Sigmoid colon (tissue), 6 donors: ENCODE measurements at regions not wholly inside any gene's neighbourhood (a gene's known extent, or its start where the extent isn't known, plus 50 kb on each side); places are given as distances from the start of the nearest gene placed in this dataset.

Experiments used
- DNase-seq: peaks from one replicate; pipeline ENCODE4 v3.0.0-alpha.2; 2019
- H3K27ac ChIP-seq, 4 donors: fragments of 200-600 bp; sonication (generic); one replicate each; pipeline ENCODE4 v1.5.1; 2016 to 2019; ENCODE audit warnings: mild to moderate bottlenecking in 1 of 4
- H3K27me3 ChIP-seq, 3 donors: fragments of 200-600 bp; sonication (generic); one replicate each; pipeline ENCODE4 v1.5.1; 2019; ENCODE audit warnings: mild to moderate bottlenecking in 1 of 3
- H3K36me3 ChIP-seq, 4 donors: fragments of 200-600 bp; sonication (generic); one replicate each; pipeline ENCODE4 v1.5.1; 2016 to 2019
- H3K4me1 ChIP-seq, 4 donors: fragments of 200-600 bp; sonication (generic); one replicate each; pipeline ENCODE4 v1.5.1; 2017 to 2019
- H3K4me3 ChIP-seq, 4 donors: fragments of 200-600 bp; sonication (generic); one replicate each; pipeline ENCODE4 v1.5.1; 2017 to 2019; ENCODE audit warnings: mild to moderate bottlenecking in 2 of 4, moderate library complexity in 1 of 4
- H3K9me3 ChIP-seq, 4 donors: fragments of 200-600 bp in 3 of 4; sonication (generic) in 3 of 4; one replicate each; pipeline versions ENCODE4 v1.5.1 to v1.6.1; 2013 to 2019
- EP300 ChIP-seq, 4 donors: sonication (generic); formaldehyde crosslinking; IDR thresholded peaks; one replicate each; pipeline ENCODE4 v1.6.1; 2017; ENCODE audit warnings: antibody characterized with exemption in 4 of 4
- POLR2A ChIP-seq, 2 donors: fragments of 450-650 bp; IDR thresholded peaks; one replicate each; pipeline ENCODE4 v1.6.1; 2016; ENCODE audit warnings: antibody characterized with exemption in 2 of 2, mild to moderate bottlenecking in 2 of 2, moderate library complexity in 2 of 2
- POLR2AphosphoS5 ChIP-seq, 4 donors: sonication (generic); formaldehyde crosslinking; IDR thresholded peaks; one replicate each; pipeline ENCODE4 v1.6.1; 2017; ENCODE audit warnings: antibody characterized with exemption in 4 of 4
- WGBS, 2 donors: extraction: QIAGEN DNeasy Blood & Tissue Kit; methylation state at CpG; one replicate each; pipeline ENCODE4 v1.1.7; 2013; 5-methylcytosine and 5-hydroxymethylcytosine counted together
- intact Hi-C: fragments of 100-400 bp; cut with DNase I; formaldehyde crosslinking; loops from one replicate; pipeline ENCODE4 v1.15.1; 2023
- TF ChIP-seq, protein P1 (sequence below), 4 experiments: fragments of 450-650 bp in 3 of 4; fragments of 200-600 bp in 1 of 4; IDR thresholded peaks; one replicate each; pipeline ENCODE4 v1.5.1; 2016 to 2019; ENCODE audit warnings: antibody characterized with exemption in 4 of 4, mild to moderate bottlenecking in 3 of 4, moderate library complexity in 2 of 4
- donor health status: healthy with polysubstance abuse.
- donor health status: healthy.

DNA sequence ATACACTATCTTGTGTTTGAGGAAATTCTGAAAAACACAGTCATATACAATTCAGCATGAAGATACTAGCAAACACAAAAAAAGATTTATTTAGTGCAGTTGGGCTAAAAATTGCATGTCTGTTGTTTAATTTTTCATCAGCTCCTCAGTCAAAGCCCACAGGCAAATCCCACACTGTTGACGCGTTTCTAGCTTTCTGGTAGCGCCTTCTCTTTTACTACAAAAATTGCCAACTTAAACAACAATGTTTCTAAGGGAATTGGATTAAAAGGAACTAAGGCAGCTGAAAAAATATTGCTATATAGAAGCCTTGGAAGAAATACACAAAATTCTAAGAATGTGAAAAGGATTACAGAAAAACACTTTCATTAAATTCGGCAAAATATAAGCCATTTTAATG lies 196.7 kb upstream of the P2RY1 start:
- no peak for TF ChIP-seq POLR2AphosphoS5 (IDR thresholded peaks at IDR 0.05)
- no peak for TF ChIP-seq POLR2A (IDR thresholded peaks at IDR 0.05)
- no peak for TF ChIP-seq EP300 (IDR thresholded peaks at IDR 0.05)
- TF ChIP-seq, protein P1, sequence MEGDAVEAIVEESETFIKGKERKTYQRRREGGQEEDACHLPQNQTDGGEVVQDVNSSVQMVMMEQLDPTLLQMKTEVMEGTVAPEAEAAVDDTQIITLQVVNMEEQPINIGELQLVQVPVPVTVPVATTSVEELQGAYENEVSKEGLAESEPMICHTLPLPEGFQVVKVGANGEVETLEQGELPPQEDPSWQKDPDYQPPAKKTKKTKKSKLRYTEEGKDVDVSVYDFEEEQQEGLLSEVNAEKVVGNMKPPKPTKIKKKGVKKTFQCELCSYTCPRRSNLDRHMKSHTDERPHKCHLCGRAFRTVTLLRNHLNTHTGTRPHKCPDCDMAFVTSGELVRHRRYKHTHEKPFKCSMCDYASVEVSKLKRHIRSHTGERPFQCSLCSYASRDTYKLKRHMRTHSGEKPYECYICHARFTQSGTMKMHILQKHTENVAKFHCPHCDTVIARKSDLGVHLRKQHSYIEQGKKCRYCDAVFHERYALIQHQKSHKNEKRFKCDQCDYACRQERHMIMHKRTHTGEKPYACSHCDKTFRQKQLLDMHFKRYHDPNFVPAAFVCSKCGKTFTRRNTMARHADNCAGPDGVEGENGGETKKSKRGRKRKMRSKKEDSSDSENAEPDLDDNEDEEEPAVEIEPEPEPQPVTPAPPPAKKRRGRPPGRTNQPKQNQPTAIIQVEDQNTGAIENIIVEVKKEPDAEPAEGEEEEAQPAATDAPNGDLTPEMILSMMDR (IDR thresholded peaks at IDR 0.05): no peak
- intact Hi-C loops: no loop called here
- Histone ChIP-seq H3K27me3 (no peaks in the 10 kb centered on the region), H3K4me3 (no peak overlapping the region), H3K36me3 (no peaks in the 10 kb centered on the region), H3K27ac (peak overlapping the region in 2 of 4 donors; percentile 30 to 51), H3K9me3 (no peaks in the 10 kb centered on the region), H3K4me1 (peaks cover 0 to 6% (median 0%) of the 10 kb centered on the region in 4 donors)
- 86 to 93% methylated on average over 4 of the region's 4 CpGs for WGBS, 2 donors
- DNase-seq: no peak

DNA sequence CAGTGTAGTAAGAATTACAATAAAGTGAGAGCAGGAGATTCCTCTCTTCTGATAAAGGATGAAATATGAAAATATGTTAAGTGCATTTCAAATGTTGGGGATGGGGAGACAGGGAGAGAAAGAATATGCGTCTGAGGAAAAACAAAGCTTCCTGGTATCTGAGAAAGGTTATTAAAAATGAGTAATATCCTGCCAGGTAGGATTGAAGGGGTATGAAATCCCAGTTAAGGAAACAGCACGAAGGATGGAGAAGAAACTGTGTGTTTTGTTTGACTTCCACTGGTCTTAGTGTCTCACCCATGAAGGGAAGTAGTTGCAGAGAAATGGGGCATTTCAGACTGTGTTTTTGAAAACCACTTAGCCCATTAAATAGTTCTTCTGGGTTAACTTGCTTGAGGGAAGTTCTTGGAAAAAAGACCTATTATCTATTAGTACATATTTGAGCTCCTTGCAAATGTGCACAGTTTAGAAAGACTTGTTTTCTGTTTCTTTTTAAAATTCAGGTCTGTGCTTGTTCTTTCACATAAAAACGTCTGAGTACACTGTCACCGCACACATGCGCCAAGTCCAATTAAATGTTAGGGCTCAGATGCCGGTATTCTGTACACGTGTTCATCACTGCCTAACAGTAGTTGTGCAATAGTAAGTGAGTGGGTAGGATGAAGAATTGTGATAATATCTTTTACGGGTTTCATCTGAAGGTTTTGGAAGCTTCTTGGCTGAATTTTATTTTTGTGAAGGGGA lies 196.1 kb upstream of the P2RY1 start:
- intact Hi-C loops: no loop called here
- no peak overlapping the region for H3K4me3 ChIP-seq
- H3K27me3 ChIP-seq: no peaks in the 10 kb centered on the region
- 20 to 61% methylated on average over 8 of the region's 8 CpGs for WGBS, 2 donors
- DNase-seq: peak; percentile 81
- no peaks in the 10 kb centered on the region for H3K36me3 ChIP-seq
- peak overlapping the region in 2 of 4 donors; percentile 30 to 51 for H3K27ac ChIP-seq
- H3K9me3 ChIP-seq: no peaks in the 10 kb centered on the region
- TF ChIP-seq POLR2AphosphoS5 (IDR thresholded peaks at IDR 0.05): peak; percentile 39 to 65 (median 56)
- TF ChIP-seq EP300 (IDR thresholded peaks at IDR 0.05): no peak
- H3K4me1 ChIP-seq: peaks cover 0 to 6% (median 0%) of the 10 kb centered on the region in 4 donors

DNA sequence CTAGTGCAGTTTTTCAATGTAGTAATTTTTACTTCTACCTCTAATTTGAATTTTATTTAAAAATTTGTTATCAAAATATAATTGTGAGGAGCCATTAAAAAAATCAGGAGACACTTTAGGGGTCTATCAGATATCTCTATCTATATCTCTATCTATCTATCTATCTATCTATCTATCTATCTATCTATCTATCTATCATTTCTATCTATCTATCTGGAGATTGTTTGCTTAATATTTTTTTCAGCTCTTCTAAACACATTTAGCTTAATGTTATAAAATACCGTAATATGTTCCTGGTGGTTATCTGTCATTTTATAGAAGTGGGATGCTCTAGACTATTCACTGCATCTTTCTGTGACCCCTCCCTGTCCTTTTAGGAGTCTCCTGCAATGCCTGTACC lies 193.7 kb upstream of the P2RY1 start:
- H3K36me3 ChIP-seq: no peaks in the 10 kb centered on the region
- no peak for DNase-seq
- WGBS, 2 donors: 95 to 97% methylated on average over 1 of the region's 1 CpG
- no peak overlapping the region for H3K4me3 ChIP-seq
- no peak overlapping the region for H3K27ac ChIP-seq
- H3K9me3 ChIP-seq: peaks cover 0 to 3% (median 0%) of the 10 kb centered on the region in 4 donors
- no peak for TF ChIP-seq POLR2A (IDR thresholded peaks at IDR 0.05)
- TF ChIP-seq, protein P1 (IDR thresholded peaks at IDR 0.05): no peak
- no peak for TF ChIP-seq POLR2AphosphoS5 (IDR thresholded peaks at IDR 0.05)
- no peak for TF ChIP-seq EP300 (IDR thresholded peaks at IDR 0.05)
- intact Hi-C loops: no loop called here
- H3K27me3 ChIP-seq: no peaks in the 10 kb centered on the region
- H3K4me1 ChIP-seq: peaks cover 0 to 6% (median 0%) of the 10 kb centered on the region in 4 donors

DNA sequence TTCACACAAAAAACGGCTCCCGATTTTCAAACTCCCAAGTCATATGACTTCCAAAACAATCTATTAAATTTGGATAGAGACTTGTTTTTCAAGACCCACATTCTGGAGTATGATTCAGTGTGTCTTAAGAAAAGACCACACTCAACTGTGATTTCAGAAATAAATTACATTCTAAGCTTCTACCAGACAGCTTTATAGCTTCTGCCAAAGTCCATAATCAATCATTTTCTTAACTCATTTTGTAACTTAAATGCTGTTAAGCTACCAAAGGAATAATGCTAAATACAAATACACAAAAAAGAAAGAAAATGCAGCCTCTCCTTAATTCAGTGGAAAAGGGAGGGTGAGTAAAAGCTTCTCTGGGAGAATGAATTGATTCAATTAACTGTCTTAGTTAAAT lies 192.3 kb upstream of the P2RY1 start:
- WGBS, 2 donors: 77 to 90% methylated on average over 2 of the region's 2 CpGs
- intact Hi-C loops: no loop called here

DNA sequence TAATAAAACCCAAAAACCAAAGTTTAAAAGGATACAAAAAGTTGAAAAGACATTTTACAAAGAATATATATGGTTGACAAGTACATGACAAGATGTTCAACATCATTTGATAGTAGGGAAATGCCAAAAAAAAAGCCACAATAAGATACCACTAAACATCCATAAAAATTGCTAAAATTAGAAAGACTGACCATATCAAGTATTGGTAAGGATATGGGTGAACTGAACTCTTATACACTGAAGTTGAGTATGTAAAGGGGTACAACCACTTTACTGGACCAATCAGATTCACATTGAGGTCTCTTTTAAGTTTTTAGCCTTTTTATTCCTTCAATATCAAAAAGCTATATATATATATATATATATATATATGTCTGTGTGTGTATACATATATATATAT lies 190.5 kb upstream of the P2RY1 start:
- intact Hi-C loops: no loop called here
- no peak for TF ChIP-seq POLR2AphosphoS5 (IDR thresholded peaks at IDR 0.05)
- no peak for TF ChIP-seq EP300 (IDR thresholded peaks at IDR 0.05)
- TF ChIP-seq, protein P1 (IDR thresholded peaks at IDR 0.05): no peak
- TF ChIP-seq POLR2A (IDR thresholded peaks at IDR 0.05): no peak
- Histone ChIP-seq H3K4me1 (no peaks in the 10 kb centered on the region), H3K27ac (no peak overlapping the region), H3K36me3 (no peaks in the 10 kb centered on the region), H3K4me3 (no peak overlapping the region), H3K9me3 (peaks cover 0 to 3% (median 0%) of the 10 kb centered on the region in 4 donors), H3K27me3 (no peaks in the 10 kb centered on the region)
- DNase-seq: no peak

More for the DNA sequence above, 192.3 kb upstream of the P2RY1 start:
- Histone ChIP-seq H3K27ac (peak overlapping the region in 1 of 4 donors; percentile 28), H3K36me3 (no peaks in the 10 kb centered on the region), H3K27me3 (no peaks in the 10 kb centered on the region), H3K9me3 (peaks cover 0 to 3% (median 0%) of the 10 kb centered on the region in 4 donors), H3K4me1 (peaks cover 0 to 6% (median 0%) of the 10 kb centered on the region in 4 donors), H3K4me3 (no peak overlapping the region)
- DNase-seq: no peak
- no peak for TF ChIP-seq POLR2AphosphoS5 (IDR thresholded peaks at IDR 0.05)
